Kidney capillary endothelial cell (primary cell): ENCODE measurements at regions not wholly inside any gene's neighbourhood (a gene's known extent, or its start where the extent isn't known, plus 50 kb on each side); places are given as distances from the start of the nearest gene placed in this dataset.
"Not testable (repeated sequence)": the region's sequence is repeated elsewhere in the genome, so short reads cannot be mapped to it uniquely, and the experiment has no call there.

Experiments used
- DNase-seq: peaks from one replicate; pipeline ENCODE4 v3.0.0-alpha.2; 2018; ENCODE audit warnings: low spot score

DNA sequence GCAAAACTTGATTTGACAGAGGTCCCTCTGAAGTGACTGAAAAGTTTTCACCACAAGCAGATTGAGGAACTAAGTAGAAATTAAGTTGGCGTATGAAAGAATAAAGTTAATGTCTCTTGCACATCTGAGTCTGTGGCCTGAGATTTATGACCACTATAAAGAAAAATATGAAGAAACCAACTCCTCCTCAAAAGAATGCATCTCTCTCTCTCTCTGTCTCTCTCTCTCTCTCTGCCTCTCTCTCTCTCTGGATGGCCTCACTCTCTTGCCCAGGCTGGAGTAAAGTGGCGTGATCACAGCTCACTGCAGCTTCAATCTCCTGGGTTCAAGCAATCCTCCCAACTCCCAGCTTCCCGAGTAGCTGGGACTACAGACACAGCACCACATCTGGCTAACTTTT is 55.2 kb downstream of the RPL22L1 start:
- no peak for DNase-seq

DNA sequence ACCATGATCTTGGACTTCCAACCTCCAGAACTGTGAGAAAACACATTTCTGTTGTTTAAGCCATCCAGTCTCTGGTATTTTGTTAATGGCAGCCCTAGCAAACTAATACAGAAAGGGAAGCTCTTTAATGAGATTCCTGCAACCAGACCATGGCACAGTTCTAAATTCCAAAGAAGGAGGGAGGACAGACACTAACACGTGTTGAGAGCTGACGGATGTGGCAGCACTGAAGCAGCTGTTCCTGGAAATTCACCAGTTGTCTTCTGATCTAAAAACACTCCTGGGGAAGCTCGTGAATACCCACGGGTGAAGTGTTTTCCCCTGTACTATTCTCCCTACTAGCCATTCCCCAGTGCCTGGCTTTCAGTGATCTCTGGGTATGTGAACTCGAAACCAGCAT is 56.7 kb downstream of the RPL22L1 start:
- no peak for DNase-seq

DNA sequence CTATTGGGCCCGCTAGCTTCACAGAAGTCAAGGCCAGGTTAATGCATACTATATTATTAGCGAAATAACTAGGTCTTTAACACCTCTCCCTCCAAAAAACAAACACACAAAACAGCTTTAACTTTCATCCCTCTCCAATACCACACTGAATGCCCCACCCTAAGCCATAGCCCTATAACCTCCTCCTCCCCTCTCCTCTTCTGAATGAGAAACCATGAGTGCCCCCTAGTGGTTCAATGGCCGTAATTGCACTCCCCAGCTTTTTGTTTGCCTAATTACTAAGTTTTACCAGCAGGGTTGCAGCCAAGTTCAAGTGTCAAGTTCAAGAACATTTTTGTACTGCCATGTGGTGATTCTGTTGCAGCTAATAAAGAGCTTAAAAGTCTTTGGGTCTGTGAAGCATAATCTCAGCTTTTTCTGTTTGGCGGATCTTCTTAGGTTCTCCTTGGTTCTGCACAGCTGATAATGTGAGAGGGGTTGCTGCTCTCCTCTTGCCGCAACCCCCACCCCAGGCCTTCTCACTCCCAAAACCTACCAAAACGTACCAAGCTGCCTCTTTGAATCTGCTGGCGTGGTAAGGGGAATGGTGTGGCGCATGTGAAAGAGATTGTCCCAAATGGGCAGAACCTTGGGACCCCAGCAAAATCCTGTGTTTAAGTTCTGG is 57.9 kb downstream of the RPL22L1 start:
- peak; percentile 67 for DNase-seq

DNA sequence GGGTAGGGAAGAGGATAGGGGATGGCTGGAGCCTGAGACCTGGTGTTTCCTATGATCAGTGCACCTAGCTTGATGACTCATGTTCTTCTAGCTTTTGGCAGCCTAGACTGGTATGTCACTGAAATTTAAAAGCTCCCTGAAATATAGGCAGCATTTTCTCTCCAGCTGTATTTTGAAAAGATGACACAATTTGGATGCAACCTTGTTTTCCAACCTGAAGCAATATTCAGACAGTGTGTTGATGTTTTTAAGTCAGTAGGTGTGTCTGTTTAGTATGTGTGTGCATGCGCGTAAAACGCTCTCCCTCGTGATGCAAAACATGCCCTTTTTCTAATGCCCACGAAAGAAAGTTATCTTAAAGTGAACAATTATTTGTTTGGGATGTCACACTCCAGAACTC is 58.5 kb downstream of the RPL22L1 start:
- peak; percentile 24 for DNase-seq

DNA sequence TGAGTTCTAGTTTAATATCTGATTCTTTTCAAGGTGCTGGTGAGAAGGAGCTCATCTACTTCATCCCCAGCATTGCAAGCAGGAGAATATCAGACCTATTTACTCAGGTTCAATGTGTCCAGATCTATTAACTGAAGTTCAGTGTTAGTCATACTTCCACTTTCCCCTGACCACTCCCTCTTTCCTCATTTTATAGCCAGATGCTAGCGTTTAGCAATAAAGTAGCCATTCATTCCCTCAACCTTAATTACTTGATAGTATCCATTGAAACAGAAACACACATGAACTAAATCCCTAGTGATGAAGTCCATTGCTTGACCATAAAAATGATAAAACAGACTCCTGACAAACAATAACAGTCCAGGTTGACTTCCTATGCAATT is 60.0 kb downstream of the RPL22L1 start:
- DNase-seq: no peak

DNA sequence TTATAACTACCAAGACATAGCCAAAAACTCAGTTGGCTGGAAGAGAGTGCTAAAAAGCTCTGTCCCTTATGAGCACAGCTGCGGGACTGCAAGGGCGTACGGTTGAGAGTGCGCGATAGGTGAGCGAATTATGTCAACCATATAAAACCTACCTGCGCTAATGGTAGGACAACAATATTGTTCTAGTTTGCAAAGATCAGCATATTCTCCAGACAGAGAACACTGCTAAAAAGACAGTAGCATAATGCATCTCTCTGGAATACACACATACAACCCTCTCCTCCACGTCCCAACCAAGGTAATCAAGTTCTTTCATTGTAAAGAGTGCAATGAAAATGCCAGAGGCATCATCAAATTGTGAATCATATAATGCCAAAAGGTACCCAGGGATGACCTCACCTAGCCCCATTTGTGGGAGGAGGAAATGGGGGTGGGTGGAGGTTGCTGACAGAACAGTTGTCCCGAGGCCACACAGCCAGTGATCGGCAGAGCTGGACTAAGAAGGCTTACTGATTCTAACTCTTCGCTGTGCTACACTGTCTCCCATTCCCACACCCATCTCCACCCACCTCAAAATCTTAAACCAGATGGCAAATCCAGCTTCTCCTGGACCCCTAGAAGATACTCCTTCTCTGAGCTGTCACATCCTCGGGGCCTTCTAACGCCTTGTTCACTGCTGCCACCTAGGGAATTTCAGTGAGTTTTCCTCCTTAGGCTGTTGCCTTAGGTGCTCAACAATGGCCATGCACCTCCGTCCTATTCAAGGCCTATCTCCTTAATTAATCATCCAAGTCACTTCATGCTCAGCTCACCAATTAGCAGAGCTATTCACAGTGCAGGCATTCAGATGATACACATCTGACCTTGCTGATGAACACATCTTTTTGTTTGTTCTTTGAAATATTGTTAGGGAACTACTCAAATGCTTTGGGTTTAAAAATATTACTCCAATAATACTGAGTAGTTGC is 60.7 kb downstream of the RPL22L1 start:
- peak; percentile 66 for DNase-seq

DNA sequence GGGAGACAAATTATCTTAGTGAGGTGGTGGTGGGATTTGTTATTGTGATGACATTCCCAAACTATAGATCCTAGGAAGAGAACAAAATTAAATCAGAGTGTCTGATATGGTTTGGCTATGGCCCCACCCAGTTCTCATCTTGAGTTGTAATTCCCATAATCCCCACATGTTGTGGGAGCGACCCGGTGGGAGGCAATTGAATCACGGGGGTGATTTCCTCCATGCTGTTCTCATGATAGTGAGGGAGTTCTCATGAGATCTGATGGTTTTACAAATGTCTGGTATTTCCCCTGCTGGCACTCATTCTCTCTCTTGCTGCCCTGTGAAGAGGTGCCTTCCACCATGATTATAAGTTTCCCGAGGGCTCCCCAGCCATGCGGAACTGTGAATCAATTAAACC is 62.0 kb downstream of the RPL22L1 start:
- no peak for DNase-seq

DNA sequence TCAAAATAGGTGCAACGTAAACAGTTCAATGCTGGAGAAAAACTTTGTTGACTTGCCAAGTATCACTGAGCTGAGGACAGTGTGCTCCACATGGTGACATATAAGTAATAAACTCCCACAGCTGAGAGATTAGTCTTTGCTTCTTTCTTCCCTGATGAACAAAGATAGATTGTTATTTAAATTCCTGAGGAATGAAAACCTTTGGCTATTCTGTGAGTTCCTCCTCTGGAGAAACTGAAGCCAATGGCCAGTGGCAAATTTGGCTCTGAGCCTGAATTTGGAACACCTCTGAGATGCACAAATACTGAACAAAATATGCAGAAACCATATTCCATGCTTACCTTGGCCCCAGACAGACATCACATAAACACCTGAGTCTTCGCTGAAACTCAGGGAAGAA is 63.3 kb downstream of the RPL22L1 start:
- DNase-seq: no peak

DNA sequence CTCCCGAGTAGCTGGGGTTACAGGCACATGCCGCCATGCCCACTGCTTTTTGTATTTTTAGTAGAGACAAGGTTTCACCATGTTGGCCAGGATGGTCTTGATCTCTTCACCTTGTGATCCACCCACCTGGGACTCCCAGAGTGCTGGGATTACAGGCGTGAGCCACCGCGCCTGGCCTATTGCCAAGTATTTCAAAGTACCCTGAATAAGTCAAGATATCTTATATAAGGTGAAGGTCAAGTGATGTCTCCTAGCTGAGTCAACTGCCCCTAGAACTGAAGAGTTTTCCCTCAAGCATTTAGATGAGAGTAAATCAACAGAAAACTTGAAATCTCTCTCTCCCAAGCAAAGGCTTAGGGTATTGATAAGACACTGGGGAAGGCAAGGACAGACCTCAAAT is 63.9 kb downstream of the RPL22L1 start:
- no peak for DNase-seq

DNA sequence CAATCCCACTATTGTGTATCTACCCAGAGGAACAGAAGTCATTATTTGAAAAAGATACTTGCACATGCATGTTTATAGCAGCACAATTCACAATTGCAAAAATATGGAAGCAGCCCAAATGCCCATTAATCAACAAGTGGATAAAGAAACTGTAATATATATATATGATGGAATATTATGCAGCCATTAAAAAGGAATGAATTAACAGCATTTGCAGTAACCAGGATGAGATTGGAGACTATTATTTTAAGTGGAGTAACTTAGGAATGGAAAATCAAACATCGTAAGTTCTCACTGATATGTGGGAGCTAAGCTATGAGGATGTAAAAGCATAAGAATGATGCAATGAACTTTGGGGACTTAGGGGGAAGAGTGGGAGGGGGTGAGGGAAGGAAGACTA is 64.7 kb downstream of the RPL22L1 start:
- not testable (repeated sequence) for DNase-seq

DNA sequence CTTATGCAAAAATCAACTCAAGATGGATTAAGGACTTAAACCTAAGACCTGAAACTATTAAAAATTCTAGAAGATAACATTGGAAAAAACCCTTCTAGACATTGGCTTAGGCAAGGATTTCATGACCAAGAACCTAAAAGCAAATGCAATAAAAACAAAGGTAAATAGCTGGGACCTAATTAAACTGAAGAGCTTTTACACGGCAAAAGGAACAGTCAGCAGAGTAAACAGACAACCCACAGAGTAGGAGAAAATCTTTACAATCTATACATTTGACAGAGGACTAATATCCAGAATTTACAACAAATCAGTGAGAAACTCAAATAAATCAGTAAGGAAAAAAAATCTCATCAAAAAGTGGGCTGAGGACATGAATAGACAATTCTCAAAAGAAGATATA is 65.4 kb downstream of the RPL22L1 start:
- not testable (repeated sequence) for DNase-seq

DNA sequence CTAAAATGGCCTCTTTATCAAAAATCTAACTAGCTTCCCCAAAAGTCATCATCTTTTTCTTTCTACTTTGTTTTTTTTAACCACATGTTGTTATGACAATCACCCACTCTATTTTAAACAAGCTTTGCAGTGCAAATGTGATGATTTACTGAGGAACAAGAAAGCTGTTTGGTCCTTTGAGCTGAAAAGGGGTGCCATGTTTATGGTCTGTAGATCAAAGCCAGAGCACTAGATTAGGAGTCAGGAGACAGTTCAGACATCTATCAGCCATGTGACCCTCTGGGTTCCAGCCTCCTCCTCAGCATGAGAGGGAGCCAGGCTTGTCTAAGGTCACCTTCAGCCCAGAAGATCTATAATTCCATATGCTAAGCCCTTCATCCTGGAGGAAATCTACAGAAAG is 65.9 kb downstream of the RPL22L1 start:
- no peak for DNase-seq

DNA sequence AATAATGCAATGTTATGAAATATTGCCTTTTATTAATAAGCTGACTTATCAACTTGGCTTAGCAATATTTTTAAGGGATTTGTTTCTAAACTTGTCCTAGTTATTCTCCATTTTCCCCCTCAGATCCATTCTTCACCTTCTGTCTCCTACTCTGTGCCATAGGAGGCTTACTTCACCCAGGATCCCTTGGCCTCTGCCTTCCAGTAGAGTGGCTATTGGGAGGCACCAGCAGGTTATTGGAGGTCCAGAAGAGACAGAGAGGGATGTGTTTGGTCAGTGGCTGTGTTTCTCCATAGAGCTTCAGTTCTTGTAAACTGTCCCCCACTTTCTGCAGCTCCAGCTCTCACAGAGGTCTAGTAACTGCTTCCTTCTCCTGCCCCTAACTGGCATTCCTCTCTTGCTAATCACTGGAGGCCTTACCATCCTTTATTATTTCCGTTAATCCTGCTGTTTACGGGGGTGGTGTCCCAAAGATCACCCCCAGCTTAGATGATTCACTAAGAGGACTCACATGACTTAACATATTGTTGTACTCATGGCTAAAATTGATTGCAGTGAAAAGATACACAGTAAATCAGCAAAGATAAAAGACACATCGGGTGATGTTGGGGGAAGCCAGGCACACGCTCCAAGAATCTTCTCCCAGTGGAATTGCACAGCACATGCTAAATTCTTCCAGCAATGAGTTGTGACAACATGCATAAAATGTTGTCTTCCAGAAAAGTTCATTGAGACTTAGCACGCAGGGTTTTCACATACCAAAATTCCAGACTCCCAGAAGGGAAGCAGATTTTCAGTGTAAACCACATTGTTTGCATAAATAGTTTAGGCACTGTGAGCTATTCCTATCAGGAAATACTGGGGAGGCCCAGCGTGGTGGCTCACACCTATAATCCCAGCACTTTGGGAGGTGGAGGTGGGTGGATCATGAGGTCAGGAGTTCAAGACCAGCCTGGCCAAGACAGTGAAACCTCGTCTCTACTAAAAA is 67.5 kb downstream of the RPL22L1 start:
- DNase-seq: peak; percentile 37

DNA sequence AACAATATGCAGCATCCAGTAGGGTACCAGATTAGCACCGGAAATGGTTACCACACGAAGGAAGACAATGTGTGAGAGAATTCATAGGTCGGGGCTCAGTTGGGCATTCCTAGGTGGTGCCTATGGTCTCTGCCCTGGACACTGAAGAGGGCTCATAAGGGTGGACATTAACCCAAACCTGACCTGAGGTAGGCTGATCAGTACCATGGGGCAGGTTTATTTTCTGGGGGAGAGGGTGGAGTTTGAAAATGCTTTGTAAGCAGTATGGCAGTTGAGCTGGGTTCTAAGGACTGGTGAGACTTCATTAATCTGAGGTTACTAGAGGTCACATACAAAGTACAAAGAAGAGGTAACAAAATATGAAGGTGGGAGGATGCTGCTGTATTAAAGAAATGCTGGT is 68.4 kb downstream of the RPL22L1 start:
- DNase-seq: no peak

DNA sequence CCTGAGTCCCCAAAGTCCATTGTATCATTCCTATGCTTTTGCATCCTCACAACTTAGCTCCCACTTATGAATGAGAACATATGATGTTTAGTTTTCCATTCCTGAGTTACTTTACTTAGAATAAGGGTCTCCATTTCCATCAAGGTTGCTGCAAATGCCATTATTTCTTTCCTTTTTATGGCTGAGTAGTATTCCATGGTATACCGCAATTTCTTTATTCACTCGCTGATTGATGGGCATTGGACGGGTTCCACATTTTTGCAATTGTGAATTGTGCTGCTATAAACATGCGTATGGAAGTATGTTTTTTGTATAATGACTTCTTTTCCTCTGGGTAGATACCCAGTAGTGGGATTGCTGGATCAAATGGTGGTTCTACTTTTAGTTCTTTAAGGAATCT is 69.7 kb downstream of the RPL22L1 start:
- DNase-seq: not testable (repeated sequence)

DNA sequence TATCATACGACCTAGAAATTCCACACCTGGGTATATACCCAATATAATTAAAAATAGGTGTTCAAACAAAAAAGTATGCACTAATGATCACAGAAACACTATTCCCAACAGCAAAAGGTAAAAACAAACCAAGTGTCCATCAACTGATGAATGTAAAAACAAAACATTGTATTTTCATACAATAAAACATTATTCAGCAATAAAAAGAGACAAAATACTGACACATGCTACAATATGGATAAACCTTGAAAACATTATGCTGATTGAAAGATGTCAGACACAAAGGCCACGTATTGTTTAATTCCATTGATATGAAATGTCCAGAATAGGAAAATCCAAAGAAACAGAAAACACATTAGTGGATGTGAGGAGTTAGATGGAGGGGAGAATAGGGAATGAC is 71.0 kb downstream of the RPL22L1 start:
- no peak for DNase-seq

DNA sequence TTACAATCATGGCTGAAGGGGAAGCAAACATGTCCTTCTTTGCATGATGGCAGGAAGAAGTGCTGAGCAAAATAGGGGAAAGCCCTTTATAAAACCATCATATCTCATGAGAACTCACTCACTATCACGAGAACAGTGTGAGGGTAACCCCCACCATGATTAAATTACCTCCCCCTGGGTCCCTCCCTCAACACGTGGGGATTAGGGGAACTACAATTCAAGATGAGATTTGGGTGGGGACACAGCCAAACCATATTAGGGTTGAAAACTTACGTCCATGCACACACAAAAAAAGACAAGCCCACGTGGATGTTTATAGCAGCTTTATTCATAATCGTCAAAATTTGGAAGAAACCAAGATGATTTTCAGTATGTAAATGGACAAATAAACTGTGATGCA is 72.3 kb downstream of the RPL22L1 start:
- no peak for DNase-seq

DNA sequence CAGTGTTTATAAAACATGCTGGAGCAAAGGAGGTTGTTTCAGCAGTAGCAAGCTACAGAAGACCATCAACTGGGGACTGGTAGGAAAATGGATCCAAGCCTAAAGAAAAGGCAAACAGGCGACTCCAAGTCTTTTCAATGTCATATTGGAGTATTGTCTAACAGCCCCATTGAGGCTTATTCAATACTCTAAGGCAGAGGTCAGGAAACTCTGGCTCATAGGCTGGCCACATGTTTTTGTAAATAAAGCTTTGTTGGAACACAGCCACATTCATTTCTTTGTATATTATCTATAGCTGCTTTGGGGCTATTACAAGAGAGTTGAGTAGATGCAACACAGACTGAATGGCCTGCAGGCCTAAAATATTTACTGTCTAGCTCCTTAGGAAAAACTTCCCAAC is 77.5 kb downstream of the RPL22L1 start:
- DNase-seq: no peak

DNA sequence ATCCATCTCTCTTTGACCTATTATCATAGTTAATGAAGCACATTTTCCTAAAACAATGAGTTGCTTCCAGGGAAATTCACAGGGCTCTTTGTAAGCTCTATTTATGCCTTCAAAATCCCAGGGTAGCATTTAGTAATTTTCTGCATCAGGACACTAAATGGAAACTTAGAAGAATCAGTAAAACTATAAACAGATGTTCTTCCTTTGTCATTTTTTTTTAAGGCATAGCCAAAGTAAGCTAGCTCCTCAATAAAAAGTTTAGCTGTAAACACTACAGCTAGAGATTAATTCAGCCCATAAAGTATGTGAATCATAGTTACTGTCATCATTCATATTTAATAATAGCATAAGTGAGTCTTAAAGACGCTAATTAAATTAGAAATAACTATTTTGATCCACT is 79.3 kb downstream of the RPL22L1 start:
- no peak for DNase-seq

DNA sequence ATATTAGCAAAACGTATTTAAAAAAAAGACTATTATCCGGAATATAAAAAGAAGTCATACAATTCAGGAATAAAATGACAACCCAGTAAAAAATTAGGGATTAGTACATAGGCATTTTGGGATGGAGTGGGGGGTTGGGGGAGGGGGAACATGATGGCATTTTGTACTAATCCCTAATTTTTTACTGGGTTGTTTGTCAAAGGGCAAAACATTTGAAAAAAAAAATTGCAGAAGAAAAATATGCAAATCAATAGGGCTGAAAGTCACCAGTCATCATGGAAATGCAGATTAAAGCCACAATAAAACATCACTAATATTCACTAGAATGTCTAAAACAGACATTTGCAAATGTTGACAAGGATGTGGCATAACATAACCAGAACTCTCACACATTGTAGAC is 82.5 kb downstream of the RPL22L1 start:
- no peak for DNase-seq

DNA sequence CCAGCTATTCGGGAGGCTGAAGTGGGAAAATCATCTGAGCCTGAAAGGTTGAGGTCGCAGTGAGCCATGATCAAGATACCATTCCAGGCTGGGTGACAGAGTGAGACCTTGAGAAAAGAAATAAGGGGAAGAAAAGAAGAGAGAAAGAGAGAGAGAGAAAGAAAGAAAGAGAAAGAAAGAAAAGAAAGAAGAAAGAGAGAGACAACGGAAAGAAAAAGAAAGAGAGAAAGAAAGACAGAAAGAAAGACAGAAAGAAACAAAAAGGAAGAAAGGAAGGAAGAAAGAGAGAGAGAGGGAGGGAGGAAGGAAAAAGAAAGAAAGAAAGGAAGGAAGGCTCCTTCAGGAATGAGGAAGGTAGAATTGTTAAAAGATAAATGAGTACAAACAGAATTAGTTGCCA is 84.5 kb downstream of the RPL22L1 start:
- DNase-seq: no peak

DNA sequence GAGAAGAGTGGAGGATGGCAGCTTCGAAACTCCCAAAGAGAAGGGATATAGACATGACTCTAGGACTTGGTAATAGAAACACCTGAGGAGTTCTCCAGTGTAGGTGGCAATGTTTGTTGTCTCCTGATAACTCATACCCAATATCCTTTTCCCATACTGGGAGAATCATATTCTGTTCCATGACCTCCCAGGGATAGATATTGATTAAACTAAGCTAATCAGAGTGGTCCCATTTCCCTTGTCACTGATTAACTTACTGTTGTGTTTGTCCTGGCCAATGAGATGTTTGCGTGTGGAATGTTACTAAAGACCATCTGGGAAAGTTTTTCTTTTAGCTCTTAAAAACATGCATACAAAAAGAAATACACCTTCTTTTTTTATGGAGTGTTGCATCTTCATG is 85.6 kb downstream of the RPL22L1 start:
- no peak for DNase-seq
